GM12891 (cell line): ENCODE measurements at regions not wholly inside any gene's neighbourhood (a gene's known extent, or its start where the extent isn't known, plus 50 kb on each side); places are given as distances from the start of the nearest gene placed in this dataset.

Experiments used
- POLR2A ChIP-seq: IDR thresholded peaks from 2 replicates; pipeline ENCODE4 v1.6.1; 2011; ENCODE audit warnings: low read depth, low read length, control low read depth
- POLR2AphosphoS5 ChIP-seq: IDR thresholded peaks from 2 replicates; pipeline ENCODE4 v1.6.1; 2011; ENCODE audit warnings: low read depth, low read length, control low read depth

DNA sequence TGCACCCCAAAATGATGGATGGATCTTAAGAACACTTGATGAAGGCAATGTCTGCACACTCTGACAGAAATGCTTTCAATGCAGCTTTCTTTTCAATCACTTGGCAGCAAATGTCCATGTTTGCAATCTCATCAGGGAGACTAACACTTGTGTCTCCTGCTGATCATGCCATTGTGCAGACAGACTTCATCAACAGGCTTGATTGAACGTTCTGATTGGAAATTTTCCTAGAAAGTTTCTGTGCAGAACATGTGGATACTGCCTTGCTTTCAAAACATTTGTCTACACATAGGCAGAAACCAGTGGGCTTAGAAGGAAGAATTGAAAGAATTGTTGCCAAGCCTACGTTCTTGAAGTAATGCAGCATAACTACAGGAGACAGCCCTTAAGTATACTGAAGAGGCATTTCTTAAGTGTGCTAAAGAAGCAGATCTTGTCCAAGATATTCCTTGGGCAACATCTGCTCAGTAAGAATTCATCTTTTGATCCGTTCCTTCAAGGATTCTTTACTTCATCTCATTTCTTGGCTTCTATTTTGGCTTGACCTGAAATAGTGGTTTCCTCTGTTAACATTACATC is 120.4 kb upstream of the PLCB4 start:
- TF ChIP-seq POLR2A (no peak), POLR2AphosphoS5 (no peak)
